ENCODE measurements at regions not wholly inside any gene's neighbourhood (a gene's known extent, or its start where the extent isn't known, plus 50 kb on each side); places are given as distances from the start of the nearest gene placed in this dataset.

DNA sequence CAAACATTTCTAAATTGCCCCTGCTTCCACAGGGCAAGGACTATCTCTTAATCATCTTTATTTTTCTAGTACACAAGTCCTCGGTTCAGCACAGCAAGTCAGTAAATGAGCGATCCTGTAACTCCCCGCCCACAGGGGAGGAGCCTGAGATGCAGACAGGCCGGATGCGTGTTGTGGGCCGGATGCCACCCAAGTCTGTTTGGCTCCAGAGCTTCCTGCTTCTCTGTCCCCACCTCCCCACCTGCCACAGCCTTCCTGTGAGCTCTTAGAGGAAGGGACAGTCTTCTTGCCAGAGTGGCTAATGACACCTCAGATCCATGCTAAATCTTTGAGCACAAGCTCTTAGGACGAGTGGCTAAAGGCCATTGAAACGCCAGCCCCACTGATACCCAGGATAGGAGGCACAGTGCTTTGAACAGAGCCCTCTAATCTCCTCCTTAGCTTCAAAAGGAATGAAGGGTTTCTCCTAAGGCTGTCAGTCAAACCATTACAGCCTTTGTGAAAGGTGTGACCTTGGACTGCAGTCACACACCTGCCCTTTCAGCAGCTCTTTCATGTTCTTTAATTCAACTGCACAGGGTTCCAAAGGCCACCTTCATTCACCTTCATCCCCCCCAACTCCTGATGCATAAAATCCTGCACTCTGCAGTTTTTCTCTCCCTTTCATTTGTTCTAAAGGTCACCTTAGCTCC is 264.3 kb downstream of the TFAP2C start:
- Histone ChIP-seq H3K27ac (no peak overlapping the region), H3K36me3 (no peaks in the 10 kb centered on the region), H3K4me3 (no peak overlapping the region), H3K9me3 (no peaks in the 10 kb centered on the region), H3K4me1 (no peaks in the 10 kb centered on the region), H3K27me3 (no peaks in the 10 kb centered on the region)
- intact Hi-C loops (cut with DNase I; ENCODE audit: low total_unique reads), result no loop called here
- TF ChIP-seq POLR2AphosphoS5 (IDR thresholded peaks at IDR 0.05), result no peak
- TF ChIP-seq POLR2A (IDR thresholded peaks at IDR 0.05), result no peak
- TF ChIP-seq, protein P1, sequence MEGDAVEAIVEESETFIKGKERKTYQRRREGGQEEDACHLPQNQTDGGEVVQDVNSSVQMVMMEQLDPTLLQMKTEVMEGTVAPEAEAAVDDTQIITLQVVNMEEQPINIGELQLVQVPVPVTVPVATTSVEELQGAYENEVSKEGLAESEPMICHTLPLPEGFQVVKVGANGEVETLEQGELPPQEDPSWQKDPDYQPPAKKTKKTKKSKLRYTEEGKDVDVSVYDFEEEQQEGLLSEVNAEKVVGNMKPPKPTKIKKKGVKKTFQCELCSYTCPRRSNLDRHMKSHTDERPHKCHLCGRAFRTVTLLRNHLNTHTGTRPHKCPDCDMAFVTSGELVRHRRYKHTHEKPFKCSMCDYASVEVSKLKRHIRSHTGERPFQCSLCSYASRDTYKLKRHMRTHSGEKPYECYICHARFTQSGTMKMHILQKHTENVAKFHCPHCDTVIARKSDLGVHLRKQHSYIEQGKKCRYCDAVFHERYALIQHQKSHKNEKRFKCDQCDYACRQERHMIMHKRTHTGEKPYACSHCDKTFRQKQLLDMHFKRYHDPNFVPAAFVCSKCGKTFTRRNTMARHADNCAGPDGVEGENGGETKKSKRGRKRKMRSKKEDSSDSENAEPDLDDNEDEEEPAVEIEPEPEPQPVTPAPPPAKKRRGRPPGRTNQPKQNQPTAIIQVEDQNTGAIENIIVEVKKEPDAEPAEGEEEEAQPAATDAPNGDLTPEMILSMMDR (IDR thresholded peaks at IDR 0.05), result no peak
- DNase-seq (ENCODE audit: low spot score in 2 of 2), result no peak

DNA sequence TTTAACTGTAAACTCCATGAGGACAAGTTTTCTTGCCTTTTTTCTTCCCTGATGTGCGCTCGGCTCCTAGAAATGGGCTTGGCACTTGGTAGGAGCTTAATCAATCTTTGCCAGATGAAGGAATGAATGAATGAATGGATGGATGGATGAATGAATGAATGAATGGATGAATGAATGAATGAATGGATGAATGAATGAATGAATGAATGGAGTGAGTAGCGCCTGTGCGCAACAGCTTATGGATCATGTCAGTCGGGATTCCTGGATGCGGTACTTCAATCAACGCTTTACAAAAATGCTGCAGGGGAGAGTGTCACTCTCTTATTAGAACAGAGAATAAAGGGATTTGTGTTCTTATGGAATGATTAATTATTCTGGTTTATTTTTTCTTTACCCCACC is 267.3 kb downstream of the TFAP2C start:
- TF ChIP-seq POLR2A (IDR thresholded peaks at IDR 0.05), result no peak
- TF ChIP-seq POLR2AphosphoS5 (IDR thresholded peaks at IDR 0.05), result no peak
- TF ChIP-seq, protein P1 (IDR thresholded peaks at IDR 0.05), result no peak

DNA sequence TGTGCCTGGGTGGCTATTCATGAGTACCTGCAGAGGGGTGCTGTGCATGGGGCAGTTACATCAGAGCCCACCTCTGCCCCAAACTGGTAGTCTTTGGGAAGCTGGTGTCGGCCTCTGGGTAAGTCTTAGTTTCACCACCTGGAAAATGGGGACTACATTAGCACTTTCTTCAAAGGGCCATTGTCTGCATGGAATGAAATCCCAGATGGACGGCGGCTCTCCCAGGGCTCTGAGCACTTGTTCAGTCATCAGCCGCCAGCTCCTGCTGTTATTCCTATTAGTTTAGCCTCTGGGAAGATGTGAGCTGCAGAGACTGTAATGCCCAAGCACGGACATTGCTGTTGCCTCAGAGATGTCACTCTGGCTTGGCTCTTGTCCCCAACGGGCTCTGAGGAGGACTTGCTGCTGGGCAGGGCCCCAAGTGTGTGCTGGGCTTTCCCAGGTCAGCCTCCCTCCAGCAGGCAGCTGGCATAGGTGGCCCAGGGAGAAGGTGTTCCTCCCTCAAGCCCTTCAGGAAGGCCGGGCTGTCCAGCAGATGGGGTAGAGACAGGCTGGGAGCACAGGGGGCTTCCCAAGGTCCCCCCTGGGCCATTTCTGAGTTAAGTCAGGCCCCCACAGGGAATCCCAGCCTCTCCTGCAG is 268.3 kb downstream of the TFAP2C start:
- TF ChIP-seq, protein P1 (IDR thresholded peaks at IDR 0.05), result no peak
- TF ChIP-seq POLR2A (IDR thresholded peaks at IDR 0.05), result no peak
- TF ChIP-seq POLR2AphosphoS5 (IDR thresholded peaks at IDR 0.05), result no peak
- H3K4me1 ChIP-seq, result no peaks in the 10 kb centered on the region
- DNase-seq (ENCODE audit: low spot score in 2 of 2), result no peak
- H3K36me3 ChIP-seq, result no peaks in the 10 kb centered on the region
- no peak overlapping the region for H3K27ac ChIP-seq
- intact Hi-C loops (cut with DNase I; ENCODE audit: low total_unique reads), result no loop called here
- H3K4me3 ChIP-seq, result no peak overlapping the region
- H3K27me3 ChIP-seq, result no peaks in the 10 kb centered on the region
- H3K9me3 ChIP-seq, result peaks cover 0 to 5% of the 10 kb centered on the region in 2 donors

More for the DNA sequence above, 267.3 kb downstream of the TFAP2C start:
- no peak overlapping the region for H3K27ac ChIP-seq
- no peak overlapping the region for H3K4me3 ChIP-seq
- intact Hi-C loops (cut with DNase I; ENCODE audit: low total_unique reads), result no loop called here
- no peaks in the 10 kb centered on the region for H3K36me3 ChIP-seq
- H3K4me1 ChIP-seq, result no peaks in the 10 kb centered on the region
- peaks cover 0 to 3% of the 10 kb centered on the region in 2 donors for H3K9me3 ChIP-seq
- no peak for DNase-seq (ENCODE audit: low spot score in 2 of 2)
- no peaks in the 10 kb centered on the region for H3K27me3 ChIP-seq

DNA sequence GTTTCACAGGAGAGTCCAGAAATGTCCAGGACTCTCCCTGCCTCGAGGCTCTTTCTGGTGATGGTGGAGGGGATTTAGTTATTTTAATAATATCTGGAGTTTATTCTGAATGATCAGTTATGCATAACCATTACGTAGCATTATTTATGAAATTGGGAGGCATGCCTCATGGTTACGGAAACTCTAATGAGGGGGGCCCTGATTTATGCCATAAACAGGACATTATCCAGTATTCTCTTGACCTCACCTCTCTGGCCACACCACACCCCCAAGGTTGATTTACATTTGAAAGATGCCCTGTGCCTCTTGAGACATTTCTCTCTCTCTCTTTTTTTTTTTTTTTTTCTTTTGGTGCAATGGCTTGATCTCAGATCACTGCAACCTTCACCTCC is 268.8 kb downstream of the TFAP2C start:
- no peaks in the 10 kb centered on the region for H3K36me3 ChIP-seq
- H3K4me3 ChIP-seq, result no peak overlapping the region
- no peaks in the 10 kb centered on the region for H3K4me1 ChIP-seq
- no peak overlapping the region for H3K27ac ChIP-seq
- peaks cover 0 to 5% of the 10 kb centered on the region in 2 donors for H3K9me3 ChIP-seq
- no peak for DNase-seq (ENCODE audit: low spot score in 2 of 2)
- H3K27me3 ChIP-seq, result no peaks in the 10 kb centered on the region
- intact Hi-C loops (cut with DNase I; ENCODE audit: low total_unique reads), result no loop called here
- TF ChIP-seq POLR2A (IDR thresholded peaks at IDR 0.05) (no peak), POLR2AphosphoS5 (IDR thresholded peaks at IDR 0.05) (no peak)
- TF ChIP-seq, protein P1 (IDR thresholded peaks at IDR 0.05), result no peak

DNA sequence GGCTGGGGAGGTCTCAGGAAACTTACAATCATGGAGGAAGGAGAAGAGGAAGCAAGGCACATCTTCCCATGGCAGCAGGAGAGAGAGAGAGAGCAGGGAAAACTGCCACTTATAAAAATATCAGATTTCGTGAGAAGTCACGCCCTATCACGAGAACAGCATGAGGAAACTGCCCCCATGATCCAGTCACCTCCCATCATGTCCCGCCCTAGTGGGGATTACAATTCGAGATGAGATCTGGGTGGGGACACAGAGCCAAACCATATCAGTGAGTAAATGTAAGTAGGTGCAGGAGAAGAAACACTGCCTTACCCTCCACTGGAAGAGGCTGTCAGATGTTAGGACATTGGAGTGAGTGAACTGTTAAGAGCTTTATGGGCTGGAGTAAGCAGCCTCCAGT is 270.4 kb downstream of the TFAP2C start:
- Histone ChIP-seq H3K27me3 (no peaks in the 10 kb centered on the region), H3K4me3 (no peak overlapping the region), H3K4me1 (no peaks in the 10 kb centered on the region), H3K27ac (no peak overlapping the region), H3K9me3 (peaks cover 0 to 5% of the 10 kb centered on the region in 2 donors), H3K36me3 (no peaks in the 10 kb centered on the region)
- intact Hi-C loops (cut with DNase I; ENCODE audit: low total_unique reads), result no loop called here
- DNase-seq (ENCODE audit: low spot score in 2 of 2), result no peak
- TF ChIP-seq POLR2A (IDR thresholded peaks at IDR 0.05) (no peak), POLR2AphosphoS5 (IDR thresholded peaks at IDR 0.05) (no peak)
- TF ChIP-seq, protein P1 (IDR thresholded peaks at IDR 0.05), result no peak
